Dendritic cell treated with granulocyte-macrophage colony-stimulating factor and Interleukin-4, amounts not matched to agents 40 ng/mL and 50 ng/mL, for 4 days (primary cell): ENCODE measurements at regions not wholly inside any gene's neighbourhood (a gene's known extent, or its start where the extent isn't known, plus 50 kb on each side); places are given as distances from the start of the nearest gene placed in this dataset.

ENCODE experiments used
- H3K27ac Mint-ChIP-seq: one replicate; pipeline ENCODE4 v1.8.0; 2022; ENCODE audit warnings: mild to moderate bottlenecking, mixed read lengths
- H3K27me3 Mint-ChIP-seq: one replicate; pipeline ENCODE4 v1.8.0; 2022; ENCODE audit warnings: mild to moderate bottlenecking, mixed read lengths
- H3K36me3 Mint-ChIP-seq: one replicate; pipeline ENCODE4 v1.8.0; 2022; ENCODE audit warnings: low read depth, mixed read lengths
- H3K4me1 Mint-ChIP-seq: one replicate; pipeline ENCODE4 v1.8.0; 2022; ENCODE audit warnings: low read depth, mixed read lengths
- H3K4me3 Mint-ChIP-seq: one replicate; pipeline ENCODE4 v1.8.0; 2022; ENCODE audit warnings: mild to moderate bottlenecking, moderate library complexity, mixed read lengths
- H3K9me3 Mint-ChIP-seq: one replicate; pipeline ENCODE4 v1.8.0; 2022; ENCODE audit warnings: mixed read lengths
- intact Hi-C: fragments of 100-400 bp; cut with micrococcal nuclease; formaldehyde crosslinking; loops from one replicate; pipeline ENCODE4 v1.15.0; 2022

DNA sequence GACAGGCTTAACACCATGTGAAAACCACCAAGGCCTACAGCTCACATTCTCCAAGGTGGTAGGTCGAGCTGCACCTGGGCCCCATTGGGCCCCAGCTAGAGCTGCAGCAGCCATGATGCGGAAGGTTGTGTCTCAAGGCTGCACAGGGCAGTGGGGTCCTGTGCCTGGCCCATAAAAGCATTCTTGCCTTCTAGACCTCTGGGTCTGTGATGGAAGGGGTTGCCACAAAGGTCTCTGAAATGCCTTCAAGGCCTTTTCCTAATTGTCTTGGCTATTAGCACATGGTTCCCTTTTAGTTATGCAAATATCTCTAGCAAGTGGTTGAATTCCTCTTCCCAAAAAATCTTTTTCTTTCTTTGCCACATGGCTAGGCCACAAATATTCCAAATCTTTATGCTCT lies 52.5 kb upstream of the C11orf58 start:
- no peaks in the 10 kb centered on the region for H3K27me3 Mint-ChIP-seq
- H3K4me1 Mint-ChIP-seq, result no peaks in the 10 kb centered on the region
- no peak overlapping the region for H3K27ac Mint-ChIP-seq
- H3K9me3 Mint-ChIP-seq, result peaks cover 4% of the 10 kb centered on the region
- H3K36me3 Mint-ChIP-seq, result no peaks in the 10 kb centered on the region
- intact Hi-C loops, result no loop called here
- H3K4me3 Mint-ChIP-seq, result no peak overlapping the region

DNA sequence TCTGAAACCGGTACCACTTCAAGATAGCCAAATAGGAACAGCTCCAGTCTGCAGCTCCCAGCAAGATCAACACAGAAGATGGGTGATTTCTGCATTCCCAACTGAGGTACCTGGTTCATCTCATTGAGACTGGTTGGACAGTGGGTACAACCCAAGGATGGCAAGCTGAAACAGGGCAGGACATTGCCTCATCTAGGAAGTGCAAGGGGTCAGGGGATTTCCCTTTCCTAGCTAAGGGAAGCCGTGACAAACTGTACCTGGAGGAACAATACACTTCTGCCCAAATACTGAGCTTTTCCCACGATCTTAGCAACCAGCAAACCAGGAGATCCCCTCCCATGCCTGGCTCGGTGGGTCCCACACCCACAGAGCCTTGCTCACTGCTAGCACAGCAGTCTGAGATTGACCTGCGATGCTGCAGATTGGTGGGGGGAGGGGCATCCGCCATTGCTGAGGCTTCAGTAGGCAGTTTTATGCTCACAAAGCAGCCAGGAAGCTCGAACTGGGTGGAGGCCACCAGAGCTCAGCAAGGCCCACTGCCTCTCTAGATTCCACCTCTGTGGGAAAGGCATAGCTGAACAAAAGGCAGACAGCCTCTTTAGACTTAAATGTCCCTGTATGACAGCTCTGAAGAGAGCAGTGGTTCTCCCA lies 59.9 kb upstream of the C11orf58 start:
- H3K27me3 Mint-ChIP-seq, result no peaks in the 10 kb centered on the region
- H3K4me1 Mint-ChIP-seq, result no peaks in the 10 kb centered on the region
- H3K36me3 Mint-ChIP-seq, result no peaks in the 10 kb centered on the region
- no peak overlapping the region for H3K27ac Mint-ChIP-seq
- intact Hi-C loops, result no loop called here
- peaks cover 30% of the 10 kb centered on the region for H3K9me3 Mint-ChIP-seq
- H3K4me3 Mint-ChIP-seq, result no peak overlapping the region

DNA sequence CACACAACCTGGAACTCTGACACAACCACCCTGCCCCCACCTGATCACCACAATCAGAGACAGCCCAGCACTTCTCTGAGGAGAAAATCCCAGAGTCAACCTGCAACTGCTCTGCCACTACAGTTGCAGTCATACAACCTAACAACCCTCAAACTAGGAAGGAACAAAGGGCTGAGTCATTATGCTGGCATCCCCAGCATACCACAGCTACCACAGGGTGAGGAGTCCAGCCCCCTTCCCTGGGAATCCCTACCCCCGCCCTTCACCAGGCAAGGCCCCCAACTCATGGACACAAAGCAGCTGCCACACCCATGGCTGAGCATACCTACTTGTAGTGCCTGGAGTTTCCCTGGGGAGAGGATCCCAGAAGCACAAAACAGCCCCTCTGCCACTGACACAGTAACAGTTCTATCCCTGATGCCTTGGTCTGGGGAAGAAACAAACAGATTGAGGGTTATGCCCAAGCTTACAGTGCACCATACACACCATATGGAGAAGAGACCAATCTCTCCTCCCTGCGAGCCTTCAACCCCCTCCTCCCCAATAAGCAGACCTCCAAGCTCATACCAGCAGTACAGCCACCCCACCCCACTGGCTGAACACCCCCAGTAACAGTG lies 68.5 kb upstream of the C11orf58 start:
- H3K36me3 Mint-ChIP-seq, result no peaks in the 10 kb centered on the region
- no peaks in the 10 kb centered on the region for H3K4me1 Mint-ChIP-seq
- H3K27ac Mint-ChIP-seq, result no peak overlapping the region
- H3K4me3 Mint-ChIP-seq, result no peak overlapping the region
- H3K9me3 Mint-ChIP-seq, result peaks cover 23% of the 10 kb centered on the region
- no peaks in the 10 kb centered on the region for H3K27me3 Mint-ChIP-seq
- intact Hi-C loops, result no loop called here

DNA sequence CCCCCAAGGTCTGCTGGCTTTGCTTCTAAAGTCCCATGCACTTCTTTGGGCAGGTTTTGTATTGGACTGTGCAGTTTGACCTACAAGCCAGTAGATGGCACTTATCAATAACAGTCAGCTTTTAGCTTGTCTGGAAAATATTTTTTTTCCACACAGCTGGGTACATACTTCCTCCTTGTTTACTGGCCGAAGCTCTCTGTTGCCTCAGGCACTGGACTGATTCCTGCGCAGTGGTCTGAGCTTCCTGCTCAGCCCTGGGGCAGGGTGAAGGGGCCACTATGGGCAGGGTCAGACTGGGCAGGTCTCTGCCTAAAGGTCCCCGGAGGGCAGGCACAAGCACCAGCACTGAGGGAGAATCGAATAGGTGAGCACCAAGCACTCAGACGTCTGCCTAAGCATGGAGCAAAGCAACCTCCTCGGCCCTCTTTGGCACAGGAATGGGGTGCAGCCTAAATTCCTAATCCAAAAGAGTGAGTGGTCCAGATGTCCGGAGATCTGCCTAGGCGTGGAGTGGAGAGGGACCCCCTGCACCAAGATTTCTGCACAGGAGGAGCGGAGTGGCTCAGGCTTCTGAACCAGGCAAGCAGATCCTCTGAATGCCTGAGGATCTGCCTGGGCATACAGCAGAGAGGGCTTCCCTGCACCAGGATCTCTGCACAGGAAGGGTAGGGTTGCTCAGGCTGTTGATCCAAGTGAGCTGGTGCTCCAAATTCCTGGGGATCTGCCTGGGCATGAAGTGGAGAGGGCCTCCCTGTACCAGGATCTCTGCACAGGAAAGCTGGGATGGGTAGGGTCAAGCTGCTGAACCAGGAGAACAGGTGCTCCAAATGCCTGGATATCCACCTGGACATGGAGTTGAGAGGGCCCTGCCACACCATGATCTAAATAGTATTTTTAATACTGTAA lies 105.9 kb upstream of the C11orf58 start:
- Mint-ChIP-seq H3K36me3 (no peaks in the 10 kb centered on the region), H3K4me1 (no peaks in the 10 kb centered on the region), H3K4me3 (no peak overlapping the region), H3K9me3 (no peaks in the 10 kb centered on the region), H3K27me3 (peaks cover 4% of the 10 kb centered on the region), H3K27ac (no peak overlapping the region)
- intact Hi-C loops, result no loop called here

DNA sequence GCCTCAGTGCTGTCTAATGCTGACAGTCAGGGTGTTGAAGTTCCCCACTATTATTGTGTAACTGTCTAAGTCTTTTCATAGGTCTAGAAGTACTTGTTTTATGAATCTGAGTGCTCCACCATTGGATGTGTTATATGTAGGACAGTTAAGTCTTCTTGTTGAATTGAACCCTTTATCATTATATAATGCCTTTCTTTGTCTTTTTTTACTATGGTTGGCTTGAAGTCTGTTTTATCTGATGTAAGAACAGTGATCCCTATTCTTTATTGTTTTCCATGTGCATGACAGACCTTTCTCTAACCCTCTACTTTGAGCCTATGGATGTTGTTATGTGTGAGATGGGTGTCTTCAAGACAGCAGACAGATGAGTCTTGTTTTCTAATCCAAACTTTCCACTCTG lies 107.8 kb upstream of the C11orf58 start:
- no peak overlapping the region for H3K4me3 Mint-ChIP-seq
- no peaks in the 10 kb centered on the region for H3K9me3 Mint-ChIP-seq
- H3K27ac Mint-ChIP-seq, result no peak overlapping the region
- H3K4me1 Mint-ChIP-seq, result no peaks in the 10 kb centered on the region
- peaks cover 4% of the 10 kb centered on the region for H3K27me3 Mint-ChIP-seq
- H3K36me3 Mint-ChIP-seq, result no peaks in the 10 kb centered on the region
- intact Hi-C loops, result no loop called here

DNA sequence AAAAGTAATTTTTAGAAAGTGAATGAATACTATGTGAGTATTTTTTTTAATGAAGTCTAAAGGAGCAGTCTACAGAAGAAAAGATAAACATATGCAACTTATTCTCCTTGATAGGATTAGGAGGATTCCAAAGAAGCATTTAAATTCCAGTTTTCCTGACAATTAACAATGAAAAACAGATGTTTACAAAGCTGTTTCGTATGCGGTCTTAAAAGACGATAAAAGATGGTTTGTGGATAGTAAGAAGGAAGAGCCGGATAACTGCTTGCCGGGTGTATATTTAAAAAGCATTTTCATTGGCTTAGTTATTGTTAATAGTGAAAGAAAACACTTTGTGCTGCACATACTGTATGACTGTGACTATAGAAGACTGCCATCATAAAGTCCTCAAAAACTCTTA lies 120.0 kb upstream of the C11orf58 start:
- H3K4me1 Mint-ChIP-seq, result peaks cover 10% of the 10 kb centered on the region
- no peak overlapping the region for H3K4me3 Mint-ChIP-seq
- no peak overlapping the region for H3K27ac Mint-ChIP-seq
- no peaks in the 10 kb centered on the region for H3K36me3 Mint-ChIP-seq
- intact Hi-C loops, result no loop called here
- H3K27me3 Mint-ChIP-seq, result peaks cover 36% of the 10 kb centered on the region
- H3K9me3 Mint-ChIP-seq, result no peaks in the 10 kb centered on the region

DNA sequence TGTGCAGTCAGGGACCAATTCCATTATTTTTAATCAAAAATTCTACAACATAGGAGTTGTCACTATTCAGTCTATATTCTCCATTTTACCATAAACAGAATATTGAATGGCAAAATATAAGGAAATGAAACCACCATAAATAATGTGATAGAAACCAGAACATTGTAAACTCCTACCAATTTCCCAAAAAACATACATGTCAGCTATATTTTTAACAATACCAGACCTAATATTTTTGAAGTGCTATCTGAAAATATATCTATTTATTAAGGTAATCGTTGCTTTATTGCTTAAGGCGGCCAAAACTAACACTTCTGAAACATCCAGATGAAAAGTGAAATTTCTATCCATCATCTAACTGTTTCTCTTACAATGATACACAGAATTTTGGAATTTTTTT lies 123.0 kb upstream of the C11orf58 start:
- no peak overlapping the region for H3K4me3 Mint-ChIP-seq
- no peaks in the 10 kb centered on the region for H3K36me3 Mint-ChIP-seq
- H3K4me1 Mint-ChIP-seq, result peaks cover 20% of the 10 kb centered on the region
- H3K27ac Mint-ChIP-seq, result no peak overlapping the region
- H3K27me3 Mint-ChIP-seq, result peaks cover 40% of the 10 kb centered on the region
- no peaks in the 10 kb centered on the region for H3K9me3 Mint-ChIP-seq
- intact Hi-C loops, result no loop called here

DNA sequence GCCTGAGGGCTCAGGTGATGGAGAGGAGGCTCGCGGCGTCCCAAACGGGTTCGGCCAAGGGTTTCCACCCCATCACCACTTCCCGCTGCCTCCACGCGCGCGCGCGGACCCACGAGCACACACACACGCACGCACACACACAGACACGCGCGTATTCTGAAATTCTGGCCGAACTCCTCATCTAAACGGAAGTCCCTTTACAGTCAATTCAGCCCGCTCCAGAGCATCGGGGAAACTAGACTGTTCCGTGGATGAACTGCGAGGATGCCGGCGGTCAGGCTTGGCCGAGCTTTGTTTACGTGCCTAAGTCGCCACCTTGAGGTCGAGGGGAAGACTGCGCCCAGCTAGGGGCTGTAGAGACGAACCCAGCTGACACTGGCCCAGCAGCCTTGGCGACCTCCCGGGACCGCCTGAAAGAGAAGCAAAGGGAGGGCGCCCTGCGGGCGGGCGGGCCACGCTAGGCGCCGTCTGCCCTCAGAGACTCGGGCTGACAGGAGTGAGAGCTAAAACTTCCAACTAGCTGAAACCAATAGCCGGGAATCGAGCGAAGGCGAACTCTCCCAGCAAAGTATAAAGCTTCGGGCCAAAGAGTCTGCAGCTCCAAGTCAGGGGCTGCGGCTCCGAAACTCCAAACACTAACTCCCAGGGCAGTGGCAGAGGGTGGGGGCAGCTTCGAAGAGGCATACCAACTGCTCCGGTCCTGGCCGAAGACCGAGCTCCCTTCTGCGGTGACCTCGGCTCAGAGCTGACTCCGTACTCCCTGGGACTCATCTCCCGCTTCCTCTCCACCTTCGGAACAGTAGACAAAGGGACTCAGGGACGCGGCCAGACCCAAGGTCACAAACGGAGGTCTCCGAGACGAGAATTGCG lies 124.7 kb upstream of the C11orf58 start:
- intact Hi-C loops, result loop anchor here (2.0 kb wide), 3 partner anchors 963 to 1285 kb away; no protein-coding TSS in a partner anchor
- peak overlapping the region; percentile 69 for H3K4me3 Mint-ChIP-seq
- H3K27ac Mint-ChIP-seq, result no peak overlapping the region
- H3K9me3 Mint-ChIP-seq, result no peaks in the 10 kb centered on the region
- H3K27me3 Mint-ChIP-seq, result peaks cover 40% of the 10 kb centered on the region
- H3K4me1 Mint-ChIP-seq, result peaks cover 20% of the 10 kb centered on the region
- no peaks in the 10 kb centered on the region for H3K36me3 Mint-ChIP-seq

DNA sequence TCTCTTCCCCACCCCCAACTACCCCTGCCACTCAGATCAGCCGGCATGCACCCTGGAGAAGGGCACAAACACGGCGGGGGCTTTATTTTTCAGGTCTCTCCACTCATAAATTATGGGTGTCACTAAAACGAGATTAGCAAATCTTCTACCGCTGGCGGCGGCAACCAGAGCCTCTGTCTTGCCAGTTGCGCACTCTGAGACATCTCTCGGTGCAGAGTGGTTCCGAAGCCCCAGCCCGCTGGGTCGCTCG lies 125.3 kb upstream of the C11orf58 start:
- H3K27me3 Mint-ChIP-seq, result peaks cover 37% of the 10 kb centered on the region
- no peaks in the 10 kb centered on the region for H3K36me3 Mint-ChIP-seq
- H3K27ac Mint-ChIP-seq, result no peak overlapping the region

DNA sequence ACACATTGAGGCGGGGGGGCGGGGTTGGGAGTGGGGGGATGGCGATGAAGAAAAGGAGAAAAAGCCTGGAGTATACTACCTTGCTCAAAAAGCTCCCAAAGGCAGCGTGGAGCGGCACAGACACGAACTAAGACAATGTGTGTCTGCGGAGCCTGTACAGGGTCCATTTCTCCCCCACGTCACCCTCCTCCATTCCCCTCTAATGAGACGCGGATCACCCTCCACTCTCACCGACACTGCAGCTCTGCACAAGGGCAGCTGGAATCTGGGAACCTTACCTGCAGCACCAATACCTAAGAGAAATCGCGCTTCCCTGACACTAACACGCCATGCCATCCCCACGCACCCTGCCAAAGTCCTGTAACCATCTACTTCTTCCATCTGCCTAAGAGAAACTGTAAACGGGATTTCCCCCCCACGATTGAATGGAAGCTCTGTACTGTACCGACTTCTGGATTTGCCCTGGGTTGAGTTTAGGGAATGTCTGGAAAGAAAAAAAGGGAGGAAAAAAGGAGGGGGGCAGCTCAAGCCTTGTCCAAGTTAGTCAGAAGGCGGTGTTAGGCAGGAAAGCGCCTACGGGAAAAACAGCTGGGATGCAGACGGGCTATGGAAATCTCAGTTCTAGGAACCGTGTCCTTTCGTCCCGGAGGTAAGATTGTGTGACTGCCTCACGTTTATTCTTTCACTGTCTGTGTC lies 125.7 kb upstream of the C11orf58 start:
- no peaks in the 10 kb centered on the region for H3K36me3 Mint-ChIP-seq
- peaks cover 37% of the 10 kb centered on the region for H3K27me3 Mint-ChIP-seq
- no peak overlapping the region for H3K27ac Mint-ChIP-seq
- H3K9me3 Mint-ChIP-seq, result no peaks in the 10 kb centered on the region
- intact Hi-C loops, result loop anchor here (2.0 kb wide), 3 partner anchors 962 to 1284 kb away; no protein-coding TSS in a partner anchor
- H3K4me3 Mint-ChIP-seq, result peak overlapping the region; percentile 69
- peaks cover 20% of the 10 kb centered on the region for H3K4me1 Mint-ChIP-seq

More for the DNA sequence above, 125.3 kb upstream of the C11orf58 start:
- Mint-ChIP-seq H3K4me1 (peaks cover 20% of the 10 kb centered on the region), H3K9me3 (no peaks in the 10 kb centered on the region), H3K4me3 (peak overlapping the region; percentile 69)
- intact Hi-C loops, result loop anchor here (2.0 kb wide), 3 partner anchors 962 to 1284 kb away; no protein-coding TSS in a partner anchor

DNA sequence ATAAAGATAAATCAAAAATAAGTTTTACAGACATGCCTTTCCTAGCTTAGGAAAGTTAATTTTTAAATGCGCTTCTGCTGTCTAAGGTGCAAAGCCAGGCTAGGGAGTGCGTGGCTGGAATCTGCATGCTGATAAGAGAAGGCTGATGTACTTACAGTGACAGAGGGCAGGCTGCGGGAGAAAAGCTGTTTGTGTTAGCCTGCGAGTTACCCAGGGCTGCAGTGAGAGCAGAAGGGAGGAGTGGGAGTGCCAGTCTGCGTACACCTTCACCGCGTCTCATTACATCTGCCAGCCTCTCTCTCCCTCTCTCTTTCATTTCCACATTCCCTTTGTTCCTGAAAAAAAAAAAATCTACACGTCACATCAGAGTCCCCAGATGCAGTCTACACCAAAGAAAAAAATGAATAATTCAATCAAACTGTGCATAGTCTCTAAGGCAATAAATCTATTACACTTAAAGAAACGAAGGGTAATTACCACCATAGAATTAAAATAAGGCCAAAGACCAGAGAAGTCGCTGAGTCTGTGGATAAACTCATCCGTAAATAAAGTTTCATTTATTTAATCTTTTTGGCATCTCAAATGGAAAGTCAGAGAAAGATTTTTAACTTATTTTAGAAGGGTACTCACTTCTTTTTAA lies 126.4 kb upstream of the C11orf58 start:
- Mint-ChIP-seq H3K27me3 (peaks cover 36% of the 10 kb centered on the region), H3K36me3 (no peaks in the 10 kb centered on the region), H3K4me1 (peaks cover 20% of the 10 kb centered on the region), H3K27ac (no peak overlapping the region), H3K4me3 (no peak overlapping the region), H3K9me3 (no peaks in the 10 kb centered on the region)
- intact Hi-C loops, result loop anchor here (2.0 kb wide), 3 partner anchors 961 to 1283 kb away; no protein-coding TSS in a partner anchor

DNA sequence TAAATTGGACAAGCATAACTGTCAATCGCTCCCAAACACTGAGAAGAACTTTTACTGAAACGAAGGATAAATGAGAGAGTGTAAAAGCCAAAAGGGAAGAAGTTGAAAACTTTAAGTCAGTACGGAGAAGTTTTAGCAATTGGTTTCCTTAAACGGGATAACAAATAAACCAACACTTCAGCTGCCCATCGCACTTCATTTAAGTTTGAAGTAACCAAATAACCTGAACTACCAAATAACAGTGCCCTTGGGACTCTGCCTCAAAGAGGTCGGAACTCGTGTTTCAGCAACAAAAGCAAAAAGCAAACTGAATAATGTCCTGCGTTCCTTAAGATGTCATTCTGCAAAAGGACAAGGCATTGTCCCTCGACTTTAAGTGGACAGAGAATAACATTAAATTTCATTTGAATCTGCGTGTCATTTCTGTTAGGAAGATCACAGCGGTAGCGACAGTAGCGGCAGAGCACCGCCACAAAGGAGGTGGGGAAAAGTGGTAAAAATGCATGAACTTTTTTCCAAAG lies 127.0 kb upstream of the C11orf58 start:
- Mint-ChIP-seq H3K27ac (no peak overlapping the region), H3K9me3 (no peaks in the 10 kb centered on the region), H3K4me3 (no peak overlapping the region), H3K27me3 (peaks cover 33% of the 10 kb centered on the region), H3K4me1 (peaks cover 23% of the 10 kb centered on the region), H3K36me3 (no peaks in the 10 kb centered on the region)
- intact Hi-C loops, result no loop called here
